Ovary (tissue), 3 donors: ENCODE measurements at regions not wholly inside any gene's neighbourhood (a gene's known extent, or its start where the extent isn't known, plus 50 kb on each side); places are given as distances from the start of the nearest gene placed in this dataset.

Experiments used
- EP300 ChIP-seq: sonication (generic); formaldehyde crosslinking; IDR thresholded peaks from one replicate; pipeline ENCODE4 v1.6.1; 2017; ENCODE audit warnings: antibody characterized with exemption
- POLR2A ChIP-seq: fragments of 450-650 bp; IDR thresholded peaks from one replicate; pipeline ENCODE4 v1.6.1; 2017; ENCODE audit warnings: antibody characterized with exemption, mild to moderate bottlenecking, moderate library complexity
- TF ChIP-seq, protein P1 (sequence below), 3 donors: fragments of 450-650 bp in 2 of 3; fragments of 200-600 bp in 1 of 3; IDR thresholded peaks; one replicate each; pipeline versions ENCODE4 v1.5.1 to v1.8.0; 2016 to 2022; ENCODE audit warnings: antibody characterized with exemption in 3 of 3, mild to moderate bottlenecking in 1 of 3
- donor health status: DM: no; HTN: no; CAD: no.

DNA sequence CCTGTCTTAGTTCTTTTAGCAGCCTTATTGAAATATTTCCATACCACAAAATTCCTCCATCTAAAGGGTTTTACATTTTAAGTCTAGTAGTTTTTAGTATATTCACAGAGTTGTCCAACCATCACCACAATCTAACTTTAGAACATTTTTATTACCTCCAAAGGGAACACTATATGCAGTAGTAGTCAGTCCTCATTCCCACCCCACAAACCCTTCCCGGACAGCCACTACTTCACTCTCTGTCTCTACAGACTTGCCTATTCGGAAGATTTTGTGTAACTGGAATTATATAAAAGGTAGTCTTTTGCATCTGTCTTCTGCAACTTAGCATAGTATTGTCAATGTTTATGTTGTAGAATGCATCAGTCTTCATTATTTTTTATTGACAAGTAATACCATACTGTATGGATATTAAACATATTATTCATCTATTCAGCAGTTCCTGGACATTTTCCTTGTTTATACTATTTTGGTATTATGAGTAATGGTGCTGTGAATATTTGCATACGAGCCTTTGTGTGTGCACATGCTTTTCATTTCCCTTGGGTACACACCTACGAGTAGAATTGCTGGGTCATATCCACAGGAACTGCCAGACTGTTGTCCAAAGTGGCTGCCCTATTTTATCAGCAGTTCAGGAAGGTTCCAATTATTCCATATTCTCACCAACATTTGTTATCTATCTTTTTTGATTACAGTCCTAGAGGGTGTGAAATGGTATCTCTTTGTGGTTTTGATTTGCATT, 60.9 kb upstream of the LANCL2 start:
- TF ChIP-seq, protein P1, sequence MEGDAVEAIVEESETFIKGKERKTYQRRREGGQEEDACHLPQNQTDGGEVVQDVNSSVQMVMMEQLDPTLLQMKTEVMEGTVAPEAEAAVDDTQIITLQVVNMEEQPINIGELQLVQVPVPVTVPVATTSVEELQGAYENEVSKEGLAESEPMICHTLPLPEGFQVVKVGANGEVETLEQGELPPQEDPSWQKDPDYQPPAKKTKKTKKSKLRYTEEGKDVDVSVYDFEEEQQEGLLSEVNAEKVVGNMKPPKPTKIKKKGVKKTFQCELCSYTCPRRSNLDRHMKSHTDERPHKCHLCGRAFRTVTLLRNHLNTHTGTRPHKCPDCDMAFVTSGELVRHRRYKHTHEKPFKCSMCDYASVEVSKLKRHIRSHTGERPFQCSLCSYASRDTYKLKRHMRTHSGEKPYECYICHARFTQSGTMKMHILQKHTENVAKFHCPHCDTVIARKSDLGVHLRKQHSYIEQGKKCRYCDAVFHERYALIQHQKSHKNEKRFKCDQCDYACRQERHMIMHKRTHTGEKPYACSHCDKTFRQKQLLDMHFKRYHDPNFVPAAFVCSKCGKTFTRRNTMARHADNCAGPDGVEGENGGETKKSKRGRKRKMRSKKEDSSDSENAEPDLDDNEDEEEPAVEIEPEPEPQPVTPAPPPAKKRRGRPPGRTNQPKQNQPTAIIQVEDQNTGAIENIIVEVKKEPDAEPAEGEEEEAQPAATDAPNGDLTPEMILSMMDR (IDR thresholded peaks at IDR 0.05) = no peak
- no peak for TF ChIP-seq POLR2A
- no peak for TF ChIP-seq EP300
